ENCODE measurements at regions not wholly inside any gene's neighbourhood (a gene's known extent, or its start where the extent isn't known, plus 50 kb on each side); places are given as distances from the start of the nearest gene placed in this dataset.

GRCh38 chr5:102591650-102592049 is 92.8 kb upstream of the SLCO6A1 start:
- TF ChIP-seq CTCF (IDR thresholded peaks at IDR 0.05) = no peak
- no peak for TF ChIP-seq POLR2A (IDR thresholded peaks at IDR 0.05)

Data from lower leg skin (tissue), 3 donors.